Lower leg skin (tissue), 4 donors: ENCODE measurements at regions not wholly inside any gene's neighbourhood (a gene's known extent, or its start where the extent isn't known, plus 50 kb on each side); places are given as distances from the start of the nearest gene placed in this dataset.
"Not testable (repeated sequence)": the region's sequence is repeated elsewhere in the genome, so short reads cannot be mapped to it uniquely, and the experiment has no call there.

ENCODE experiments used
- DNase-seq, 2 donors: peaks; one replicate each; pipeline ENCODE4 v3.0.0-alpha.2; 2019; ENCODE audit warnings: low spot score in 2 of 2
- H3K4me3 ChIP-seq: fragments of 200-600 bp; sonication (generic); 2 replicates; pipeline ENCODE4 v1.5.1; 2017; ENCODE audit warnings: mild to moderate bottlenecking, low read depth; ENCODE audit not compliant: poor library complexity, severe bottlenecking
- CTCF ChIP-seq, 3 donors: fragments of 450-650 bp; IDR thresholded peaks; one replicate each; pipeline ENCODE4 v1.5.1; 2016; ENCODE audit warnings: antibody characterized with exemption in 3 of 3, mild to moderate bottlenecking in 3 of 3, moderate library complexity in 2 of 3
- POLR2A ChIP-seq, 2 donors: fragments of 450-650 bp; IDR thresholded peaks; one replicate each; pipeline ENCODE4 v1.6.1; 2016 to 2017; ENCODE audit warnings: antibody characterized with exemption in 2 of 2, mild to moderate bottlenecking in 1 of 2, moderate library complexity in 1 of 2
- WGBS, 2 donors: methylation state at CpG; one replicate each; pipeline ENCODE4 v1.1.5; 2018; 5-methylcytosine and 5-hydroxymethylcytosine counted together
- intact Hi-C: fragments of 100-400 bp; cut with DNase I; formaldehyde crosslinking; loops from one replicate; pipeline ENCODE4 v1.15.0; 2023; ENCODE audit warnings: low total_unique reads
- microRNA counts, 2 donors: library from miRNA; unstranded; fragments of <30 nt; microRNA quantifications; one replicate each; lab custom pipeline; 2016
- microRNA-seq, 2 donors: library from miRNA; unstranded; fragments of <30 nt; microRNA quantifications; one replicate each; pipeline ENCODE4, GENCODE V29; 2016; ENCODE audit warnings: borderline replicate concordance in 2 of 2, borderline number of aligned reads in 1 of 2

- intact Hi-C loops = no loop called here
- TF ChIP-seq CTCF (IDR thresholded peaks at IDR 0.05) (no peak), POLR2A (IDR thresholded peaks at IDR 0.05) (no peak)
- no peak for DNase-seq
- 41 to 42% methylated on average over 3 of the region's 3 CpGs for WGBS, 2 donors
- H3K4me3 ChIP-seq = no peak overlapping the region
These were observed 65.5 kb upstream of the CHORDC1 start for GRCh38 chr11:90288212-90288821.

- no peak for TF ChIP-seq CTCF (IDR thresholded peaks at IDR 0.05)
- TF ChIP-seq POLR2A (IDR thresholded peaks at IDR 0.05) = no peak
- DNase-seq = no peak
- intact Hi-C loops = no loop called here
- no peak overlapping the region for H3K4me3 ChIP-seq
- 87 to 89% methylated on average over 2 of the region's 2 CpGs for WGBS, 2 donors
These were observed 63.8 kb upstream of the CHORDC1 start for GRCh38 chr11:90286640-90287039.

- TF ChIP-seq POLR2A (IDR thresholded peaks at IDR 0.05) (no peak), CTCF (IDR thresholded peaks at IDR 0.05) (no peak)
- no peak overlapping the region for H3K4me3 ChIP-seq
- intact Hi-C loops = no loop called here
- 76 to 82% methylated on average over 1 of the region's 1 CpG for WGBS, 2 donors
- DNase-seq = no peak
These were observed 61.3 kb upstream of the CHORDC1 start for GRCh38 chr11:90284171-90284570.

GRCh38 chr11:90282551-90283071 is 59.8 kb upstream of the CHORDC1 start:
- intact Hi-C loops, H3K4me3 ChIP-seq: not testable (repeated sequence)

GRCh38 chr11:90274362-90274761 is 51.5 kb upstream of the CHORDC1 start:
- no peak overlapping the region for H3K4me3 ChIP-seq
- no peak for DNase-seq
- TF ChIP-seq CTCF (IDR thresholded peaks at IDR 0.05) (no peak), POLR2A (IDR thresholded peaks at IDR 0.05) (no peak)
- 80 to 91% methylated on average over 4 of the region's 4 CpGs for WGBS, 2 donors
- intact Hi-C loops = no loop called here

More at GRCh38 chr11:90282551-90283071, 59.8 kb upstream of the CHORDC1 start:
- not testable (repeated sequence) for DNase-seq
- 88 to 92% methylated on average over 13 of the region's 13 CpGs for WGBS, 2 donors

MicroRNAs in the stretch of these regions (microRNA counts, 767-probe panel; counts per million panel counts)
- 0 to 358 counts per million in 2 donors for microRNA hsa-miR-1261 (lab: Ali Mortazavi, UCI)

Small RNA genes in the stretch of these regions (microRNA-seq; reads per million reads assigned to microRNA genes)
- gene MIR1261 (0 reads per million in 2 donors), gene MIR4490 (0 reads per million in 2 donors)
